Neural cell (in vitro differentiated cells): ENCODE measurements at regions not wholly inside any gene's neighbourhood (a gene's known extent, or its start where the extent isn't known, plus 50 kb on each side); places are given as distances from the start of the nearest gene placed in this dataset.

ENCODE experiments used
- H2AFZ ChIP-seq: fragments of 200-600, 300-800 bp; sonication (generic), shearing (Covaris generic); 2 replicates; pipeline ENCODE4 v1.6.0; 2014; ENCODE audit warnings: low read depth, mild to moderate bottlenecking, antibody characterized with exemption, low read length, moderate library complexity
- H3F3A ChIP-seq: fragments of 200-600 bp; shearing (Covaris generic); 2 replicates; pipeline ENCODE4 v1.6.1; 2016; ENCODE audit warnings: mild to moderate bottlenecking, moderate library complexity, mixed read lengths, antibody characterized with exemption, low read length; ENCODE audit not compliant: insufficient read depth, poor library complexity, severe bottlenecking
- H3K27ac ChIP-seq: fragments of 200-600, 300-800 bp; sonication (generic), shearing (Covaris generic); 2 replicates; pipeline ENCODE4 v1.5.1; 2014; ENCODE audit warnings: mild to moderate bottlenecking, low read length, moderate library complexity
- H3K27me3 ChIP-seq: fragments of 300-800, 200-600 bp; sonication (generic), shearing (Covaris generic); 2 replicates; pipeline ENCODE4 v1.6.0; 2014; ENCODE audit warnings: mild to moderate bottlenecking, low read depth, low read length, moderate library complexity; ENCODE audit not compliant: insufficient read depth
- H3K36me3 ChIP-seq: fragments of 300-800, 200-600 bp; sonication (generic), shearing (Covaris generic); 2 replicates; pipeline ENCODE4 v1.5.1; 2014; ENCODE audit warnings: mild to moderate bottlenecking, antibody characterized with exemption, low read length, moderate library complexity; ENCODE audit not compliant: insufficient read depth
- H3K4me2 ChIP-seq: fragments of 300-800, 200-600 bp; sonication (generic), shearing (Covaris generic); 2 replicates; pipeline ENCODE4 v1.6.0; 2014; ENCODE audit warnings: mild to moderate bottlenecking, low read length
- H3K4me3 ChIP-seq: fragments of 300-800, 200-600 bp; sonication (generic), shearing (Covaris generic); 2 replicates; pipeline ENCODE4 v1.5.1; 2014; ENCODE audit warnings: mild to moderate bottlenecking, low read length, moderate library complexity
- H3K79me2 ChIP-seq: fragments of 200-600 bp; shearing (Covaris generic); replicated peaks from 2 replicates; pipeline ENCODE4 v1.6.0; 2014; ENCODE audit warnings: mild to moderate bottlenecking, low read length, moderate library complexity; ENCODE audit not compliant: insufficient read depth
- H3K9ac ChIP-seq: fragments of 300-800, 200-600 bp; sonication (generic), shearing (Covaris generic); 2 replicates; pipeline ENCODE4 v1.6.1; 2016; ENCODE audit warnings: mild to moderate bottlenecking, low read length, mixed read lengths
- H3K9me2 ChIP-seq: fragments of 200-600 bp; shearing (Covaris generic); 2 replicates; pipeline ENCODE4 v1.6.1; 2016; ENCODE audit warnings: mild to moderate bottlenecking, low read length, mixed read lengths; ENCODE audit not compliant: insufficient read depth
- H3K9me3 ChIP-seq: fragments of 200-600, 300-800 bp; sonication (generic), shearing (Covaris generic); 2 replicates; pipeline ENCODE4 v1.6.1; 2016; ENCODE audit warnings: mild to moderate bottlenecking, mixed run types, low read length, moderate library complexity, mixed read lengths
- H4K20me1 ChIP-seq: fragments of 200-600 bp; shearing (Covaris generic); 2 replicates; pipeline ENCODE4 v1.6.1; 2016; ENCODE audit warnings: mild to moderate bottlenecking, mixed run types; ENCODE audit not compliant: insufficient read depth
- EP300 ChIP-seq: fragments of 450-650 bp; conservative IDR thresholded peaks from 2 replicates; pipeline ENCODE4 v1.6.1; 2014; ENCODE audit warnings: antibody characterized with exemption, mild to moderate bottlenecking, moderate library complexity; ENCODE audit not compliant: poor library complexity, severe bottlenecking
- MXI1 ChIP-seq: fragments of 450-650 bp; conservative IDR thresholded peaks from 2 replicates; pipeline ENCODE4 v1.6.1; 2014; ENCODE audit warnings: antibody characterized with exemption, mild to moderate bottlenecking; ENCODE audit not compliant: poor library complexity, severe bottlenecking
- POLR2AphosphoS5 ChIP-seq: IDR thresholded peaks from 2 replicates; pipeline ENCODE4 v1.6.1; 2012
- RAD21 ChIP-seq: fragments of 450-650 bp; conservative IDR thresholded peaks from 2 replicates; pipeline ENCODE4 v1.6.1; 2014; ENCODE audit warnings: antibody characterized with exemption, mild to moderate bottlenecking, moderate library complexity
- SMC3 ChIP-seq: fragments of 450-650 bp; conservative IDR thresholded peaks from 2 replicates; pipeline ENCODE4 v1.6.1; 2014; ENCODE audit warnings: antibody characterized with exemption, mild to moderate bottlenecking, moderate library complexity; ENCODE audit not compliant: poor library complexity
- TAF1 ChIP-seq: IDR thresholded peaks from 2 replicates; pipeline ENCODE4 v1.6.1; 2012; ENCODE audit warnings: low read depth
- TF ChIP-seq, protein P1 (sequence below): fragments of 450-650 bp; IDR thresholded peaks from 2 replicates; pipeline ENCODE4 v1.5.1; 2014; ENCODE audit warnings: antibody characterized with exemption, mild to moderate bottlenecking, moderate library complexity; ENCODE audit not compliant: poor library complexity, severe bottlenecking
- TF ChIP-seq, protein P2 (sequence below): IDR thresholded peaks from 2 replicates; pipeline ENCODE4 v1.6.1; 2012; ENCODE audit warnings: borderline replicate concordance

DNA sequence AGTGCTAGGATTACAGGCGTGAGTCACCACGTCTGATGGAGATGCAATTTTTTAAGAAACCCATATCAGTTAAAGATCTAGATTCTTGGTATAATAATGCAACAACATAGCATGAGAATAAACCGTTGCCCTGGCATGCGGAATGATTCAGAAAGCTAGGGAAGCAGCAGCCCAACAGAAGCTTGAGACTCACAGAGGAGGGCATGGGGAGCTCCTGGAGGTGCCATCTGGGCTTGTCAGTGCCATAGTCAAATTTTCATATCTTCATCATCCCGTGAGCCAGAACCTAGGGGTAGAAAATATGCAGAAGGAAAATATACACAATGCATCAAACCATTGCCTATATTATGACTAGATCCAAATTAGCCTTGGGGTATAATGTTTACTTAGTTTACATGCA is 118.7 kb upstream of the ADAMTS16 start:
- H3K9me2 ChIP-seq, result no peaks in the 10 kb centered on the region
- H3K9ac ChIP-seq, result no peak overlapping the region

DNA sequence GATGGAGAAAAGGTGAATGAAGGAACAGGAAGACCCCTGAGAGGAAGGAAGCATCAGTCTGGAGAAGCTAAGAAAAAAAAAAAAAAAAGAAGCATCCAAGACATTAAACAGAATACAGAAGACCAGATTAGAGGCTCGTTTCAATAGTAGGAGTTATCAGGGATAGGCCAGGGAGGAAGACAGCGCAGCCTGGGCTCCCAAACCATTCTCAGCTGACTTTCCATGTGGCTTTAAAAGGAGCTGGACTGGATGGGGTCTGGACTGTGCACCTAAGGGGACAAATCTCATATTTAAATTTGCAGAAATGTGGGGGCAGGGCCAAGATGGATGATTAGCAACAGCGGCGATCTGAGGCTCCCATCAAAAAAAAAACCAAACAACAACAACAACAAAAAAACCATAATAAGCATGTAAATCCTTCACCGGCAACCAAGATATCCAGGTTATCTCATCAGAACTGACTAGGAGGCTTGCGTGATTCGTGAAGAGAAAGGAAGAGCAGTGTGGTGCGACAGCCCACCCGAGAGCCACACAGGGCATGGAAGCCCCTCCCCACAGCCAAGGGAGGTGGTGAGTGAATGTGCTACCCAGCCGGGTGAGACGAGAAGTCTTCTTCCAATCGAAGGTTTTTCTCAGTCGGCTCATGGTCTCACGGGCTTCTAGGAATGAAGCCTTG is 114.9 kb upstream of the ADAMTS16 start:
- Histone ChIP-seq H3K4me2 (no peak overlapping the region), H3K4me3 (no peak overlapping the region), H3K27me3 (no peaks in the 10 kb centered on the region), H3K9ac (no peak overlapping the region), H3K27ac (no peak overlapping the region), H3K79me2 (no peaks in the 10 kb centered on the region), H4K20me1 (no peaks in the 10 kb centered on the region), H2AFZ (no peak overlapping the region), H3K9me3 (no peaks in the 10 kb centered on the region), H3K36me3 (no peaks in the 10 kb centered on the region), H3F3A (no peaks in the 10 kb centered on the region), H3K9me2 (no peaks in the 10 kb centered on the region)
- TF ChIP-seq MXI1 (no peak), POLR2AphosphoS5 (no peak), TAF1 (no peak), SMC3 (no peak), RAD21 (no peak)
- TF ChIP-seq, protein P1, sequence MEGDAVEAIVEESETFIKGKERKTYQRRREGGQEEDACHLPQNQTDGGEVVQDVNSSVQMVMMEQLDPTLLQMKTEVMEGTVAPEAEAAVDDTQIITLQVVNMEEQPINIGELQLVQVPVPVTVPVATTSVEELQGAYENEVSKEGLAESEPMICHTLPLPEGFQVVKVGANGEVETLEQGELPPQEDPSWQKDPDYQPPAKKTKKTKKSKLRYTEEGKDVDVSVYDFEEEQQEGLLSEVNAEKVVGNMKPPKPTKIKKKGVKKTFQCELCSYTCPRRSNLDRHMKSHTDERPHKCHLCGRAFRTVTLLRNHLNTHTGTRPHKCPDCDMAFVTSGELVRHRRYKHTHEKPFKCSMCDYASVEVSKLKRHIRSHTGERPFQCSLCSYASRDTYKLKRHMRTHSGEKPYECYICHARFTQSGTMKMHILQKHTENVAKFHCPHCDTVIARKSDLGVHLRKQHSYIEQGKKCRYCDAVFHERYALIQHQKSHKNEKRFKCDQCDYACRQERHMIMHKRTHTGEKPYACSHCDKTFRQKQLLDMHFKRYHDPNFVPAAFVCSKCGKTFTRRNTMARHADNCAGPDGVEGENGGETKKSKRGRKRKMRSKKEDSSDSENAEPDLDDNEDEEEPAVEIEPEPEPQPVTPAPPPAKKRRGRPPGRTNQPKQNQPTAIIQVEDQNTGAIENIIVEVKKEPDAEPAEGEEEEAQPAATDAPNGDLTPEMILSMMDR, result no peak
- TF ChIP-seq, protein P2, sequence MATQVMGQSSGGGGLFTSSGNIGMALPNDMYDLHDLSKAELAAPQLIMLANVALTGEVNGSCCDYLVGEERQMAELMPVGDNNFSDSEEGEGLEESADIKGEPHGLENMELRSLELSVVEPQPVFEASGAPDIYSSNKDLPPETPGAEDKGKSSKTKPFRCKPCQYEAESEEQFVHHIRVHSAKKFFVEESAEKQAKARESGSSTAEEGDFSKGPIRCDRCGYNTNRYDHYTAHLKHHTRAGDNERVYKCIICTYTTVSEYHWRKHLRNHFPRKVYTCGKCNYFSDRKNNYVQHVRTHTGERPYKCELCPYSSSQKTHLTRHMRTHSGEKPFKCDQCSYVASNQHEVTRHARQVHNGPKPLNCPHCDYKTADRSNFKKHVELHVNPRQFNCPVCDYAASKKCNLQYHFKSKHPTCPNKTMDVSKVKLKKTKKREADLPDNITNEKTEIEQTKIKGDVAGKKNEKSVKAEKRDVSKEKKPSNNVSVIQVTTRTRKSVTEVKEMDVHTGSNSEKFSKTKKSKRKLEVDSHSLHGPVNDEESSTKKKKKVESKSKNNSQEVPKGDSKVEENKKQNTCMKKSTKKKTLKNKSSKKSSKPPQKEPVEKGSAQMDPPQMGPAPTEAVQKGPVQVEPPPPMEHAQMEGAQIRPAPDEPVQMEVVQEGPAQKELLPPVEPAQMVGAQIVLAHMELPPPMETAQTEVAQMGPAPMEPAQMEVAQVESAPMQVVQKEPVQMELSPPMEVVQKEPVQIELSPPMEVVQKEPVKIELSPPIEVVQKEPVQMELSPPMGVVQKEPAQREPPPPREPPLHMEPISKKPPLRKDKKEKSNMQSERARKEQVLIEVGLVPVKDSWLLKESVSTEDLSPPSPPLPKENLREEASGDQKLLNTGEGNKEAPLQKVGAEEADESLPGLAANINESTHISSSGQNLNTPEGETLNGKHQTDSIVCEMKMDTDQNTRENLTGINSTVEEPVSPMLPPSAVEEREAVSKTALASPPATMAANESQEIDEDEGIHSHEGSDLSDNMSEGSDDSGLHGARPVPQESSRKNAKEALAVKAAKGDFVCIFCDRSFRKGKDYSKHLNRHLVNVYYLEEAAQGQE, result no peak

More for the DNA sequence above, 118.7 kb upstream of the ADAMTS16 start:
- Histone ChIP-seq H3K27me3 (no peaks in the 10 kb centered on the region), H3K79me2 (no peaks in the 10 kb centered on the region), H2AFZ (no peak overlapping the region), H3K27ac (no peak overlapping the region), H3K9me3 (no peaks in the 10 kb centered on the region), H3K4me3 (no peak overlapping the region), H3K4me2 (no peak overlapping the region), H3F3A (no peaks in the 10 kb centered on the region), H4K20me1 (no peaks in the 10 kb centered on the region), H3K36me3 (no peaks in the 10 kb centered on the region)
- no peak for TF ChIP-seq MXI1
- TF ChIP-seq SMC3, result no peak
- TF ChIP-seq EP300, result no peak
- TF ChIP-seq, protein P2, result no peak
- TF ChIP-seq, protein P1, result no peak
